ENCODE measurements at regions not wholly inside any gene's neighbourhood (a gene's known extent, or its start where the extent isn't known, plus 50 kb on each side); places are given as distances from the start of the nearest gene placed in this dataset.
"Not testable (repeated sequence)": the region's sequence is repeated elsewhere in the genome, so short reads cannot be mapped to it uniquely, and the experiment has no call there.

DNA sequence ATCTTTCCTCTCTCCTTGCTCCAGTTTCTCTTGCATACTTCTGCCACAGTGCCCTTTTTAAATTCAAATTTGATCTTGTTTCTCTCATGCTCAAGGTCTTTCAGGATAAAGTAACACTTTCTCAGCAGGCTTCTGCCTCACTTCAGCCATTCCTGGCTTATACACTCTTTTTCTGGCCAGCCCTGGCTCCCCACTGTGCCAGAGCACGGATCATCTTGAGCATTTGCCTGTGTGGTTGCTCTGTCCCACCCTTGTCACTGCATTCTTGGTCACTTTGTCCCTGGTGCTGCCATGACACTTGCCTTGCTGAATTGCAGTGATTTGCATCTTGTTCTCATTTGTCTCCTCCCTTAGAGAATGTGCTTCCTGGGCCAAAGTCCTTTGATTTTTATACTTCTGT, 634.3 kb downstream of the TMEM182 start:
- DNase-seq, result no peak

DNA sequence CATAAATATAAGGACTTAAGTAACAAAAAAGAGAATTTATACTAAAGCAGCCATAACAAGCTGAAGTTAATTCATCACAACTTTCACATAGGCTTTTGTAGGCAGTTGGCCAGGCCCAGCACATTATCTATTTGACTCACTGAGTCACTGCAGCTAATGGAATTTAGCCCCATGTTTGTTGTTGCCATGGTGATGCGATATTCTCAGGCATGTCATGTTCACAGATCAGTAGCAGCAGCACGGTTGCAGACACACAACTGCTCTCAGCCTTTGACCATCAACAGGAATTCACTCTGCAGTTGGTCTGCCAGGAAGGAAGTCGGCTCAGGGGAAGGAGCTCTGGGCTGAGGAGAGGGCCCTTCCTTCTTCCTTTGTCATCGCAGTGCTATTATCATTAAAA, 639.8 kb downstream of the TMEM182 start:
- DNase-seq, result no peak

DNA sequence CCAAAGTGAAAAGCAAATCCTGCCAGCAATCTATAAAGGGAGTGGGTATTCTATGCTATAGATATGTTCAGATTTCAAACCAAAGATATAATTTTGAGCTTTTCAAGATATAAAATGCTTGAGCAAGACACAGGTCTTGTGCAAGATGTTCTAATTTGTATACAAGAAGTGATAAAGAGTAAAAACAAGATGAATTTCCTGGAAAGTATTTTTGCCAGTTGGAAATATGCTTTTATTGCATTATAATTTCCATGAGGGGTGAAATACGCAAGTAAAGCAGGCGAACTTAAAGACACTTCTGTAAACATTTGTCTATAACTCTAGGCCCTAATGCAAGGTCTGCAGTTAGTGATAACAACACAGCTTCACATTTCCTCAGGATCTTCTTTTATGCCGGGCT, 640.5 kb downstream of the TMEM182 start:
- no peak for DNase-seq

DNA sequence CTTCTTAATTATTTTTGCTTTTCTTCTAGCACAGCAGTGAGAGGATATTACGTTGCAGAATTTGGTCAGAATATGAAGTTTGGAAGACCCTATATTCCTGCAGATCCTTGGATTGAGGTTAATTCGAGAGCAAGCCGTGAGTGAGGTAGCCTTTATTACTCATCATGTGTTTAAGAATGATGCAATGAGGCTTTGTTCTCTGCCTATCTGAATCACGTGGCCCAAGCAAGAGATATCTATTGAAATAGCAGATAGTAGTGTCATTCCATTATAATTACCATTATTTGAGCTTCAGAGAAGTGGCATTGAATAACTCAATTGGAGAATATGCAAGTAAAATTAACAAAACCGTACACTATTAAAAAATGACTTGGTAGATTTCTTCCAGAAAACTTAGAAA, 641.1 kb downstream of the TMEM182 start:
- no peak for DNase-seq

DNA sequence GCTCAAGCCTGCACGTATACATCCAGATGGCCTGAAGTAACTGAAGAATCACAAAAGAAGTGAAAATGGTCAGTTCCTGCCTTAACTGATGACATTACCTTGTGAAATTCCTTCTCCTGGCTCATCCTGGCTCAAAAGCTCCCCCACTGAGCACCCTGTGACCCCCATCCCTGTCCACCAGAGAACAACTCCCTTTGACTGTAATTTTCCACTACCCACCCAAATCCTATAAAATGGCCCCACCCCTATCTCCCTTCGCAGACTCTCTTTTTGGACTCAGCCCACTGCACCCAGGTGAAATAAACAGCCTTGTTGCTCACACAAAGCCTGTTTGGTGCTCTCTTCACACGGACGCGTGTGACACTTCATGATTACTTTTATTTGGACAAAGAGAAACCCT, 641.6 kb downstream of the TMEM182 start:
- not testable (repeated sequence) for DNase-seq

DNA sequence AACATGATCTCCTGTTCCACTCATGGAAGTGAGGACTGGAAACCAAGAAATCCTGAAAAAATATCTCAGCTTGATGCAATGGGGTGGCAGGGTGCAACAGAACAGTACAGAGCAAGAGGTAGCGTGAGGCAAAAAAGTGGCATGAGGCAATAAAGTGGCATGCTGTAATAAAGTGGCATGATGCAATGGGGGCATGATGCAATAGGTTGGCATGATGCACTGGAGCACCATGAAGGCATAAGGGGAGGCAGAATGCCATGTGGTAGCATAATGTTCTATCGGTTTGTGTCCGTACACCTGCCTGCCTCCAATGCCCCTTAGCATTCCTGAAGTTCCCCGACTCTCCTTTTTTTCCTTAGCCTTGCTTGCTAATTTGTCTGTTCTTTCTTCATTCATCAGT, 648.4 kb downstream of the TMEM182 start:
- no peak for DNase-seq

DNA sequence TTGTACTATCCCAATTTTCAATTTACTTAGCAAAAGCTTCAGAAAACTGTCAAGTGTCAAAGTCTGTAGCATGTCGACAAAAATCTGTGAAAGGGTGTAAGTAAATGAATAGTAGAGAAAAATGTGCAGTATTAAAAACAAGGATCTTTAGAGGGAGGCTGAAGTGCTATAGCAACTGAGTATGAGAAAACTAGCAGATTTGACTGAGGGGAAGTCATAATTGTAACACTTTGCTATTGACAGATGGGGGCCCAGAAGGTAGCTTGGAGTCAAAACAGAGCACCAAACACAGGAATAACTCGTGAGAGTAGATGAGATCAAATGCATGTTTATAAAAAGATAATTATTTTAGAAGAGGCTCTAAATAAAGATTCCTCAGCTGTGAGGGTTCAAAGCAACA, 657.7 kb downstream of the TMEM182 start:
- DNase-seq, result no peak

DNA sequence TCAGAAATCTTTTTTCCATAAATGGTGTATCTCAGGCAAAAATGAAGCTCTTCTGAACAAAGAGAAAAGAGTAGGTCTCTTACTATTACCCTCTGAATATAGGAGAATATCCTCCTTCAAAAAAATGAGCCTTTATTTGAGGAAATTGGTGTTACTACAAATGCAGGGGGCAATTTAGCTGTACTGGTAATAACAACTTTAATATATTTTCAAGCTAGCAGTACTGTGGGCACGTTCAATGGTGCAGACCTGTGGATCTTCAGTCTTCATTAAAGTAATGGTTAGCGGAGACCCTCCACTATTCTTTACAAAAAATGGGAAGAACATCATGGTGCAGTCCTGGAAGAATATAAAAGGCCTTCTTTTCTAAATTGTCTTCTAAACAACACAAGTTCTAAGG, 661.3 kb downstream of the TMEM182 start:
- DNase-seq, result no peak

DNA sequence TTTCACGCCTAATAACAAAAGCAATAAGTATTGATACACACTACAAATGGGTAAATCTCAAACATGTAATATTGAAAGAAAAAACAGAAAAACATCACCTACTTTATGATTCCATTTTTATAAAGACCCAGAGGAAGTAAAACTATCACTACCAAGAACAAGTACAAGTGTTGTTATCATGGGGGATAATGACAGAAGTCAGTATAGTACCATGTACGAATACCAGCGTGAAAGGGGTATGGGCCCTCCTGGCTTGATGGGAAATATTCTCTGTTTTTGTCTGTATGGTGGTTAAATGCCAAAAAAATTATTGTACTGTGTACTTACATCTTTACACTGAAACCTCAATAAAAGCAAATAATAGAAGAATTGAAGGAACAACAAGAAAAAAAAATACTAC, 665.7 kb downstream of the TMEM182 start:
- no peak for DNase-seq

DNA sequence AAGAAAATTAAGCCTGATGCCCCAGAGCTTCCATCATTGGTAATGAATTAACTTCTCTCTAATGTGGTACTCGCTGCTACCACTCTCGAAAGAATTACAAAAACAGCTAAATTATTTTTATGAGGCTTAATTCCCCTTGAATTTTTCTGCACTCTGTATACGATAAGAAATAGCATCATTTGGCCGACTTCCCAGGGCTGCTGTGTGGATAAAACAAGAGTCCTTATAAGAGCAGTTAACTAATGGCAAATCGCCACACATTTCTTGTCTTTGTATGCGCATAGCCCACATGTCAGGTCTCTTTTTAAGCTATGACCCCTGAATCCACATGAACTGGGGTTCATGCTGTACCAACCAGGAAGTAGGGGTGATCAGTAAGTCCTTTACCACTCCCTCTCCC, 668.4 kb downstream of the TMEM182 start:
- no peak for DNase-seq

DNA sequence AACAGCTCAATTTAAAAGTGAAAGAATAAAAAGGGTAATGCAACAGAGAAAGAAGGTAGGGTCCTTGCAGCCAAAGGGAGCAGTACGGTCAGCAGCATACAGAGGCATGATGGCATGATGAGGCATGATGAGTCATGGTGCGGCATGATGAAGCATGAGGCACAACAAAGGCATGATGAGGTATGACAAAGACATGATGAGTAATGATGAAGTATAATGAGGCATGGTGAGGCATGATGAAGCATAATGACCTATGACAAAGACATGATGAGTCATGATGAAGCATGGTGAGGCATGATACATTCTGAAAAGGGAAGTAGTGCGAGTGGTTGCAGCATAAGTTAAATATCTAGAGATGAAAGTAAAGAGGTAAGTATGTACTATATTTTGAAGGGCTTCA, 673.2 kb downstream of the TMEM182 start:
- DNase-seq, result no peak

DNA sequence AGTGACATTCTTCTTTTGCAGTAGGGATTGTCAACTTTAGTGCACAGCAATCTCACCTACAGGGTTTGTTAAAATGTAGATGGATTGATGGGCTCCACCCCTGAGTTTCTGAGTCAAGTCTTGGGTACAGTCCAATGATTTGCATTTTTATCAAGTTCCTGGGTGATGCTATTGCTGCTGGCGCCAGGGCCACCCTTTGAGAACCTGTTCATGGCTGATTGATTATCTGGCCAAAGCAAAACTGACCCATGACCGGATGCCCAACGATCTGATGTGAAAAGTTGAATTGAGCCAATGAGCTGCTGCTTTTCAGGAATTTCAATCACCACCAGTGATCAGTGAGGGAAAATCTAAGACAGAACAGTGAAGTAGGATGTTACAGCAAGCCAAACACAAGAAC, 675.3 kb downstream of the TMEM182 start:
- no peak for DNase-seq

DNA sequence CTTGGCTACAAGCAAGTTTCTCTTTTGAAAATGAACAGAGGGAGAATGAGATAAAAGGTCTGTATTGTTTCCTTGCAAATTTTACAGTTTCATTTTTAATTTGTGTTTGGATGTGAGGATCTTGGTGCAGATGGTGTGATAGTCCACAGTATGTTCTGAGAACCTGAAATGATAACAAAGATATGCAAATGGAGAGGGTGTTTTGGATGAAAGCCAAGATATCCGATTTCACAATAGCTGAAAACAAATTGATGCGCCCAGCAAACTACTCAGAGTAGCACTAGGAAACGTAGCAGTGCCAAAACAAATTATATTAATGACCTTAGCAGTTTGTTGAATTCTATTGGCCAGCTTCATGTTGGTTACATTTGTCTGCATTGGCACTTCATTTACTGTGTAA, 683.5 kb downstream of the TMEM182 start:
- DNase-seq, result no peak

DNA sequence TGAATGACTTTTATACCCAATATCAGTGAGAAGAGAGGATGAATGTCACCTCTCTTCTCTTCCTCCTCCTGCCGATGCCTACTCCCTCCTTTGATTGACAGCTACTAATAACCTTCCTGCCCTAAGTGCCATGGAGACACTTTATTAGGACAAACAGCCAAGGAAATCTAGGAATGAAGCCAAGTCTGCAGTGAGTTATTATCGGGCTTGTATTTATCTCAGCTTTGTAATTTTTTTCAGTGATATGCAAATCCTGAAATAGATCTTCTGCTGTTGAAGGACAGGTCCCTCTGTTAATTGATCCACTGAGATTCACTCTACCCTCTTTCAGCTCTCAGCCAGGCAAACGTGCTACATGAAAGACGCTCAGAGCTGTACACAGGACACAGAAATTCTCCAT, 686.7 kb downstream of the TMEM182 start:
- no peak for DNase-seq

DNA sequence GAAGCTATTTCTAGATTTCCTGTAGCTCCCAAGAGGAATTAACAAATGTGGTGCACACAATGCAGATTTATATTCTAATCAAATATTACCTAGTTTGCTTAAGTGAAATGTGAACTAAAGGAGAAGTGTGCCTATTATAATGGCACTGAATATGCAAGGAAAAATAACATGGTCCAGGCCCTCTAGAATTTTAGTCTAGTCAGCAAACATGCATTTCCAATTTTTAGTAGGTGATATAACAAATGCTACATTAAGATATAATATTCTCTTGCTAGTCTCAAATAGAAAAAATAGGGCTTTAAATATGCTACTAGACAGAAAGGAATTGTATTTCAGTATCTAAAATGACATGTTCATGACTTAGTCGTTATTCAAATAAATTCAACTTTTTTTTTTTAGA, 689.5 kb downstream of the TMEM182 start:
- no peak for DNase-seq

DNA sequence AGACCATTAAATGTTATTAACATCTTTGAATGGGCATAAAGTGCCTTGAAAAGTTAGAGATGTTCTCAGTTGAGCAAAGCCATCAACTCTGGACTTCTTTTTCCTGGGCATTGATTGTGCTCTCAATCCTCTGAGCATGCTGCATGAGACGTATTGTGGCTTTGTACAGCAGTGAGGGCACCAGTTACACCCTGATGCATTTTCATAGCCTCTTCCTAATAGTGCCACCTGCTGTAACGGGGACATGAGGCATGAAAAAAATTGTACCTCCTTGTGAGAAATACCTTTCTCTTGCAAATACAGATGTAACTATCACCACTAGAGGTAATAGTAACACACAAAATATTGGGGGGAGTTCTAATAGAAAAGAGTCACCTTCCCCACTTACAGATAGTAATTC, 697.5 kb downstream of the TMEM182 start:
- no peak for DNase-seq

DNA sequence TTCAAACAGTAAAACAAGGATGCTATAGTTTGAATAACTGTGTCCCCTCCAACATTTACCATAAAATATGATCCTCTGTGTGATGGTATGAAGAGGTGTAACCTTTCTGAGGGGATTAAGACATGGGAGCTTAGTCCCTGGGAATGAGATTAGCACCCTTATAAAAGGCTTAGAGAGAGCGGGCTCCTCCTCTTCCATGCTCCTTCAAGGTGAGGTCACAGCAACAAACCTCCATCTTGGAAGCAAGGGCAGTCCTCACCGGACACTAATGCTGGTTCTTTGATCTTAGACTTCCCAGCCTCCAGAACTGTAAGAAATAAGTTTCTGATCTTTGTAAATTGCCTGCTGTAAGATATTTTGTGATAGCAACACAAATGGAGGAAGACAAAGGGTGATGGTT, 700.3 kb downstream of the TMEM182 start:
- DNase-seq, result no peak

DNA sequence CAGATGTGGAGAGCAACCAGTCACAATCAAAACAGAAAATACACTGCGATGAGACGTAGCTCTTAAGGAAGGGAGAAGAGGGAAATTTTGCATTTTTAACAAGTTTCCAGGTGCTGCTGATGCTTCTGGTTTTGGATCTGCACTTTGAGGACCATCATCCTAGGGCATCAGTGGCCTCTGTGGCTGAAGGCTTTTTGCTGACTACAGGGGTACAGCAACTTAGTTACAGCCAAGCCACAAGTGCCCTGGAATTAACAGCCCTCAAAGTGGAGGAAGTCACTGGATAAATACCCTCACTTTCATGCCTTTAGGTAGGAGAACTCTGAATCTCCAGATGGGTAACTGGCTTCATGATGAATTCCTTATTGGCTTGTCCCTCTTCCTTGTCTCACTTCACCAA, 700.9 kb downstream of the TMEM182 start:
- no peak for DNase-seq

DNA sequence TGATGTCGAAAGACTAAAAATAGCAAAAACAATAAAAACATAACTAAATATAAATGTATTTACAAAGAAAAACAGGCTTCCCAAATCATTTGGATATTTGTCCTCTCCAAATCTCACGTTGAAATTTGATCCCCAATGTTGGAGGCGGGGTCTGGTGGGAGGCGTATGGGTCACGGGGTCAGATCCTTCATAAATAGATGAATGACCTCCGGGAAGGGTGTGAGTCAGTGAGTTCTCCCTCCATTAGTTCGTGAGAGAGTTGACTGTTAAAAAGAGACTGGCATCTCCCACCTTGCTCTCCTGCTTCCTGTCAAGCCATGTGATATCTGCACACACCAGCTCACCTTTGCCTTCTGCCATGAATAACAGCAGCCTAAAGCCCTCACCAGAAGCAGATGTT, 703.0 kb downstream of the TMEM182 start:
- no peak for DNase-seq

DNA sequence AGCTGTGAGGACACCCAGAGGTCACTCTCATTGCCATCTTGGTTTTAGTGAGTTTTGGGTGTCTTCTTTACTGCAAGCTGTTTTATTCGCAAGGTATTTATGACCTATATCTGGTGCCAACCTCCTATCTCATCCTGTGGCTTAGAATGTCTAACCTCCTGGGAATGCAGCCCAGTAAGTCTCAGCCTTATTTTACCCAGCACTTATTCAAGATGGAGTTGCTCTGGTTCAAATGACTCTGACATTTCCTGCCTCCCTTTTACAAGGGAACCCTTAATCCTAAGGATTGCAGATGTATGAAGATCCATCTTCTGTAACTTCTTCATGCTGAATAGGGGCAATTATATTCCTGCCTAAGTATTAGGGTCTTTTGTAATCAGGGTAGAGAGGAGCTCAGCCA, 708.0 kb downstream of the TMEM182 start:
- DNase-seq, result no peak

DNA sequence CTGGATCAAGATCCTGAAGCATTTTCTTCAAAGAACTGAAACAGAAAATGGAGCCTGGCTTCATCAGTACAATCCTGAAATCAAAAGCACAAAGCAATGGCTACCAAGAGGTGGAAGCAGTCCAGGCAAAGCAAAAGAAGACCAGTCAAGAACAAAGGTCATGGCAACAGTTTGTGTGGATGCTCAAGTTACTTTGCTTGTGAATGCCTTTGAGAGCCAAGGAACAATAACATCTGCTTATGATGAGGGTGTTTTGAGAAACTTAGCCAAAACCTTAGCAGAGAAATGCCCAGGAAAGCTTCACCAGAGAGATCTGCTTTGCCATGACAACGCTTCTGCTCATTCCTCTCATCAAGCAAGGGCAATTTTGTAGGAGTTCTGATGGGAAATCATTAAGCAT, 723.1 kb downstream of the TMEM182 start:
- DNase-seq, result no peak

DNA sequence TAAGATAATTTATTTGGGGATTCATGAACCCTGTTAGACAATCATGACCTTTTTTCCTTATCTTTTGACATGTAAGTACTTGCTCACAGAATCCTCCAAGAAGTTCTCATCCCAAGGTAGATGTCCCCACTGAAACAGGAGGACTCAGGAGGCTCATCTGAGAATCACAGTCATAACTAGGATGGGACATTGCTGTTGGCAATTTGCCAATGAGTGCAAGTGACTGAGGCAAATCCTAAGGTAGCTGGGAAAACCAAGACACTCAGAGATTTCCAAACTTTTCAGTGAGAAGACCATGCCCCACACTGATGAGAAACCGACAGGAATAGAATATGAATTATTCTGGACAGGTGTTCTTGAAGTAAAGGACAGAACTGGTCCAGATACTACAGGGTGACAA, 735.0 kb downstream of the TMEM182 start:
- DNase-seq, result no peak

DNA sequence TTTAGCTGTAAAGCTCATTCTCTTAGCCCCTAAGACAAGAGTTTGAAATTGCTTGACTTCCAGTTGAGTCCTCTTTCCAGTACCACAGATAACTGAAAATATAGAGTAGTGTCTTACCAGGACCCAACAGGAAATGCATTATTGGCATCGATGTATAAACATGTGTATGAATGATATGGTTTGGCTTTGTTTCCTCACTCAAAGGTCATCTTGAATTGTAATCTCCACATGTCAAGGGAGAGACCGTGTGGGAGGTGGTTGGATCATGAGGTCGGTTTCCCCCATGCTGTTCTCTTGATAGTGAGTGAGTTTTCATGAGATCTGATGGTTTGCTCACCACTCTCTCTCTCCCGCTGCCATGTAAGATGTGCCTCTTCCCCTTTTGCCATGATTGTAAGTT, 745.0 kb downstream of the TMEM182 start:
- no peak for DNase-seq

DNA sequence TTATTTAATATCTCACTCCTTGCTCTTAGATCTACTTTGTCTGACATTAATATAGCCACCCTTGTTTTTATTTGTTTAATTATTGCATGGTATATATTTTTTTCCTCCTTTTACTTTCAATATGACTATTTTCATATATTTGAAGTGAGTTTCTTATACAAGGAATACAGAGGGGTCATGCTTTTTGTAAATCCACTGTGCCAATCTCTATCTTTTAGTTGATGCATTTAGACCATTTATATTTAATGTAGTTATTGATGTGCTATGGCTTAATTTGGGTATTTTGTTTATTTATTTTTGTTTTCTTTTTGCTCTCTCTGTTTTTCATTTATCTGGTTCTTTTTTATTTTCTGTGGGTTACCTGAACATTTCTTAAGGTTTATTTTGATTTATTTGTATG, 750.6 kb downstream of the TMEM182 start:
- DNase-seq, result no peak

DNA sequence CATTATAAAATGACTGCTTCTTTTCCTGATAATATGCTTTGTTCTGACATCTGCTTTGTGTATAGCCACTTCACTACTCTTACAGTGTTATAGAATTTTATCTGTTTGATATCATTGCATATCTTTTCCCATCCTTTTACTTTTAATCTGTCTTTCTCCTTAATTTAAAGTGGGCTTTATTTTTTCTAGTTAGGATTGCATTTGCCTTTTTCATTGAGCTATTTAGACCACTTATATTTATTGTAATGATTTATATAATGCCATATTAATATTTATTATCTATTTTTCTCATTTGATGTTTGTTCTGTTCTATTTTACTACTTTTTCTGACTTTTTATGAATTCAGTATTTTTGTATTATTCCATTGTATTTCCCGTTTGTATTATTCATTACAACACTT, 758.7 kb downstream of the TMEM182 start:
- no peak for DNase-seq

DNA sequence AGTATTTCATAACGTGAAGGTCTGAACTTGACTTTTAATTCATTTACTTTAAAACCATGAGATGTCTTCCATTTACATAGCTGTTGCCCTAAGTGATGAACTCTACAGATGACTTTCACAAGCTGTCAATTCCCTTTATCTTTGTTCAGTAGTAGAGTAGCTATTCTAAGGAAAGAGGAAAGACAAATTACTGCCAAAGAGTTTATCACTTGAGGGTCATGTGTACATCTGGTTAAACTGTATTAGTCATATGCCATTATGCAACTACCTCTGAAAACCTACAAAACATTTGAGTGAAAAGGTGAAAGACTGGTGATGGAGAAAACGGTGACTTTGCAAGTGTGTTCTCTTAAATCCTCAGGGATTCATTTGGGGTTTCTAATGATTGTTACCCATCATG, 763.9 kb downstream of the TMEM182 start:
- DNase-seq, result no peak

DNA sequence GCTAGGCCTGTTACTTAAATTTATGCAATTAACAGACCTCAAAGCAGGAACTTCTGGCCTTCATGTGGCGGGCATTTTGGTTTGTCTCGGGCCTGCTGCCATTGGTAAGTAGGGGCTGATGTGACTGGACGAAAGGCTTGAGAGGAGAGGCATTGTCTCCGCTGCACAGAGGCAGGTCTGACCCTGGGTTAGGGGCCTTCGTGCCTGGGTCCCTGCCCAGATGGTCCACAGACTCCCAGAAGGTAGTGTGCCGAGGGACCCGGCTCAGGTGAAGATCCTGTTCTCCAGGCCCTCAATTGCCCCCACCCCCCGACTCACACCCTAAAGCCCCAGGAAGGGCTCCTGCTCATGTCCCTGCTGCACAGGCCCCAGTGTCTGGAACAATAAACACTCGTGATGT, 764.9 kb downstream of the TMEM182 start:
- DNase-seq, result no peak

Data from RPMI8226 (cell line).